ENCODE measurements at regions not wholly inside any gene's neighbourhood (a gene's known extent, or its start where the extent isn't known, plus 50 kb on each side); places are given as distances from the start of the nearest gene placed in this dataset.

DNA sequence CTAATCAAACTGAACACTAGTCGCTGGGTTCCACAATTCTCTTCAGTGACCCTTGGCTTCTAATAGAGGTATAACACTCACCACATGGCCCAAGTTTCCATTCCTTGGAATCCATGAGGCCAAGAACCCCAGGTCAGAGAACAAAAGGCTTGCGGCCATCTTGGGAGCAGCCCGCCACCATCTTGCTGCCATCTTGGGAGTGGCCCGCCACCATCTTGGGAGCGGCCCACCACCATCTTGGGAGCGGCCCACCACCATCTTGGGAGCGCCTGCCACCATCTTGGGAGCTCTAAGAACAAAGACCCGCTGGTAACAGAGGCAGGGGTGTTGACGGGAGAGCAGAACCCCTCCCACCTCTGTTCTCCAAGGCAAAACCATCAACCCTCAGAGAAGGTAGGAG, 493.4 kb downstream of the MATN1 start:
- 74 to 79% methylated on average over 4 to 9 of the region's 9 CpGs for WGBS, 2 donors
- TF ChIP-seq POLR2A (IDR thresholded peaks at IDR 0.05) (no peak), EP300 (IDR thresholded peaks at IDR 0.05) (no peak), POLR2AphosphoS5 (IDR thresholded peaks at IDR 0.05) (no peak)
- TF ChIP-seq, protein P1, sequence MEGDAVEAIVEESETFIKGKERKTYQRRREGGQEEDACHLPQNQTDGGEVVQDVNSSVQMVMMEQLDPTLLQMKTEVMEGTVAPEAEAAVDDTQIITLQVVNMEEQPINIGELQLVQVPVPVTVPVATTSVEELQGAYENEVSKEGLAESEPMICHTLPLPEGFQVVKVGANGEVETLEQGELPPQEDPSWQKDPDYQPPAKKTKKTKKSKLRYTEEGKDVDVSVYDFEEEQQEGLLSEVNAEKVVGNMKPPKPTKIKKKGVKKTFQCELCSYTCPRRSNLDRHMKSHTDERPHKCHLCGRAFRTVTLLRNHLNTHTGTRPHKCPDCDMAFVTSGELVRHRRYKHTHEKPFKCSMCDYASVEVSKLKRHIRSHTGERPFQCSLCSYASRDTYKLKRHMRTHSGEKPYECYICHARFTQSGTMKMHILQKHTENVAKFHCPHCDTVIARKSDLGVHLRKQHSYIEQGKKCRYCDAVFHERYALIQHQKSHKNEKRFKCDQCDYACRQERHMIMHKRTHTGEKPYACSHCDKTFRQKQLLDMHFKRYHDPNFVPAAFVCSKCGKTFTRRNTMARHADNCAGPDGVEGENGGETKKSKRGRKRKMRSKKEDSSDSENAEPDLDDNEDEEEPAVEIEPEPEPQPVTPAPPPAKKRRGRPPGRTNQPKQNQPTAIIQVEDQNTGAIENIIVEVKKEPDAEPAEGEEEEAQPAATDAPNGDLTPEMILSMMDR (IDR thresholded peaks at IDR 0.05): no peak
- ATAC-seq (ENCODE audit: low FRiP score in 2 of 2): no peak

DNA sequence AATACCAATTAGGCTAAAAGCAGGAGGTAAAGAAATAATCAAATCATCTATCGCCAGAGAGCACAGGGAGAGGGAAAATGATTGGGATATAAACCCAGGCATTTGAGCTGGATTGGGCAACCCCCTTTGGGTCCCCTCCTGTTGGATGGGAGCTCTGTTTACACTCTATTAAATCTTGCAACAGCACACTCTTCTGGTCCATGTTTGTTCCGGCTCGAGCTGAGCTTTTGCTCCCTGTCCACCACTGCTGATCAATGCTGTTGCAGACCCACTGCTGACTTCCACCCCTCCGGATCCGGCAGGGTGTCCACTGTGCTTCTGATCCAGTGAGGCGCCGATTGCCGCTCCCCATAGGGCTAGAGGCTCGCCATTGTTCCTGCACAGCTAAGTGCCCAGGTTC, 493.8 kb downstream of the MATN1 start:
- no peaks in the 10 kb centered on the region for H3K4me1 ChIP-seq
- no peak for ATAC-seq (ENCODE audit: low FRiP score in 2 of 2)
- H3K9me3 ChIP-seq: no peaks in the 10 kb centered on the region
- DNase-seq: no peak
- H3K4me3 ChIP-seq: no peak overlapping the region
- H3K27ac ChIP-seq: no peak overlapping the region
- TF ChIP-seq EP300 (IDR thresholded peaks at IDR 0.05) (no peak), POLR2A (IDR thresholded peaks at IDR 0.05) (no peak), POLR2AphosphoS5 (IDR thresholded peaks at IDR 0.05) (no peak)
- TF ChIP-seq, protein P1 (IDR thresholded peaks at IDR 0.05): no peak
- 78 to 82% methylated on average over 8 to 9 of the region's 9 CpGs for WGBS, 2 donors
- no peaks in the 10 kb centered on the region for H3K36me3 ChIP-seq
- no peaks in the 10 kb centered on the region for H3K27me3 ChIP-seq

More for the DNA sequence above, 493.4 kb downstream of the MATN1 start:
- Histone ChIP-seq H3K9me3 (no peaks in the 10 kb centered on the region), H3K27ac (no peak overlapping the region), H3K4me3 (no peak overlapping the region), H3K27me3 (no peaks in the 10 kb centered on the region), H3K36me3 (no peaks in the 10 kb centered on the region), H3K4me1 (no peaks in the 10 kb centered on the region)
- peak in 1 of 2 donors; percentile 36 for DNase-seq

DNA sequence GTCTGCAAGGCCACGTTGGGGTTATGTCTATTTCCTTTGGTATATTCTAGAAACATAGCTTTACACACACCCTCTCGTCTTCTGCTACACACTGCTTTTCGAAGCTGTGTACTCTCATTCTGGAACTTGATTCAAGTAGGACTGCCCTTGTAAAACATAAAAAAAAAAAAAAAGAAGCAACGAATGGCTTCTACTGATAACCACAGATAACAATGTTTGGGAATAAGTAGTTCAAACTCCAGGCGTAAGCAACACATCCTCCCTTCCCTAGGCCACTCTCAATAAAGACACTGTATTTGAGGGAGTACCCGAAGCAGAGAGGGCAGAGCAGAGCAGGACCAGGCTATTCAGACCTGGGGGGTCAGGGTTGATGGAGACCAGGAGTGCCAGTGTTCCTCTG, 496.7 kb downstream of the MATN1 start:
- H3K27ac ChIP-seq: no peak overlapping the region
- no peak overlapping the region for H3K4me3 ChIP-seq
- TF ChIP-seq, protein P1 (IDR thresholded peaks at IDR 0.05): no peak
- no peak for TF ChIP-seq POLR2A (IDR thresholded peaks at IDR 0.05)
- no peak for TF ChIP-seq POLR2AphosphoS5 (IDR thresholded peaks at IDR 0.05)
- no peak for TF ChIP-seq EP300 (IDR thresholded peaks at IDR 0.05)
- no peak for DNase-seq
- no peaks in the 10 kb centered on the region for H3K4me1 ChIP-seq
- ATAC-seq (ENCODE audit: low FRiP score in 2 of 2): no peak
- no peaks in the 10 kb centered on the region for H3K9me3 ChIP-seq
- WGBS, 2 donors: 58 to 59% methylated on average over 6 of the region's 6 CpGs
- H3K36me3 ChIP-seq: no peaks in the 10 kb centered on the region
- H3K27me3 ChIP-seq: no peaks in the 10 kb centered on the region

DNA sequence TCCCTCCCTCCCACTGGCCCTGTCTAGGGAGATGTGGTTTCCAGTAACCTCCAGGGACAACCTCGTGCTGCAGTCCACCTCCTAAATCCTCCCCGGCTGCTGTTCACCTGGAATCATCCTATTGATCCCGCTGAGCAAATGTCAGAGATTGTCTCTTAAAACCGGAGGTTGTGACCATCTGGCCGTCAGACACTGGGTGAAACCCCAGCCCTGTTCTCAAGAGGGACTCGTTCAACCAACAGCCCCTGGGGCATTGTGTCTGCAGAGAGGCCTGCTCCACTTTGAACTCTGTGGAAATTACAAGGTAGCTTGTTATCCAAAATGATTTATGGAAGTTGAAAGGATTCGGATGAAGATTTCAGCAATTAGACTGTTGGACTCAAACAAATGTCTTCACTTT, 498.0 kb downstream of the MATN1 start:
- Histone ChIP-seq H3K36me3 (no peaks in the 10 kb centered on the region), H3K27ac (no peak overlapping the region), H3K4me1 (no peaks in the 10 kb centered on the region), H3K9me3 (no peaks in the 10 kb centered on the region), H3K4me3 (no peak overlapping the region), H3K27me3 (no peaks in the 10 kb centered on the region)
- DNase-seq (no peak), ATAC-seq (ENCODE audit: low FRiP score in 2 of 2) (no peak)
- WGBS, 2 donors: 56 to 74% methylated on average over 7 of the region's 7 CpGs
- TF ChIP-seq EP300 (IDR thresholded peaks at IDR 0.05) (no peak), POLR2A (IDR thresholded peaks at IDR 0.05) (no peak), POLR2AphosphoS5 (IDR thresholded peaks at IDR 0.05) (no peak)
- TF ChIP-seq, protein P1 (IDR thresholded peaks at IDR 0.05): no peak

DNA sequence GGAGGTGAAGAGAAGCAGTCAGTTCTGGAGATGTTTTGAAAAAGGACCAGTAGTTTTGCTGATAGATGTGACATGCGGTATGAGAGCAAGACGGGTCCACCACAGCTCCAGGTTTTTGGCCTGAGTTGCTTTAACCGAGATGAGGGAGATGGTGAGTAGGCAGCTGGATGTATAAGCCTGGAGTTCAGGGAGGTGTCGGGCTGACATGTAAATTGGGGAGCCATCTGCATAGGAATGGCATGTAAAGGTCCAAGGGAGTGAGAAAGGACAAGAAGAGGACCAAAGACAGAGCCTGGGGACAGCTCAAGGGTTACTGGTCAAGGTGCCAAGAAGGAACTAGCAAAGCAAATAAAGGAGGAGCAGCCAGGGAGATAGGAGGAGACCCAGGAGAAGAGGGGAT, 503.7 kb downstream of the MATN1 start:
- H3K4me3 ChIP-seq: no peak overlapping the region
- 69 to 86% methylated on average over 4 of the region's 4 CpGs for WGBS, 2 donors
- DNase-seq: no peak
- no peak for TF ChIP-seq POLR2AphosphoS5 (IDR thresholded peaks at IDR 0.05)
- no peak for TF ChIP-seq EP300 (IDR thresholded peaks at IDR 0.05)
- TF ChIP-seq, protein P1 (IDR thresholded peaks at IDR 0.05): no peak
- TF ChIP-seq POLR2A (IDR thresholded peaks at IDR 0.05): no peak
- H3K4me1 ChIP-seq: no peaks in the 10 kb centered on the region
- H3K36me3 ChIP-seq: no peaks in the 10 kb centered on the region
- no peaks in the 10 kb centered on the region for H3K9me3 ChIP-seq
- no peaks in the 10 kb centered on the region for H3K27me3 ChIP-seq
- no peak overlapping the region for H3K27ac ChIP-seq
- no peak for ATAC-seq (ENCODE audit: low FRiP score in 2 of 2)

All from upper lobe of left lung (tissue), 6 donors.